ENCODE measurements at regions not wholly inside any gene's neighbourhood (a gene's known extent, or its start where the extent isn't known, plus 50 kb on each side); places are given as distances from the start of the nearest gene placed in this dataset.

DNA sequence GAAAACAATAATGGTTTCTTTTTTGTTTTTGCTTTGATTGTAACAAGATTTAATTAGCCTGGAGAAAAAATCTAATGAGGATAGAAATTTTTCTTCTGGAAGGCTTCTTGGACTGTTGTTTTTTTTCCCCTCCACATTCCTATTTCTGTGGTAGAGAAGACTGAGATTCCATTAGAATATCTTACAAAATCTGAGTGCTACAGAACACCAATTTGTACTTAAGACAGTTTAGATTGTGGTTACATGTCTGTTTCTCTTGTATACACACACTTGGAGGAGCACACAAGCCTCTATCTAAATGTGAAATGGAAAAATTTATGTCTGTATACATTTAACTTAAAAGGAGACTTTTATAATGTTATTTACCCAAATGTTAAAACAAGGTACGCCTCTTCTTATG, 176.9 kb upstream of the ARSJ start:
- TF ChIP-seq CTCF (IDR thresholded peaks at IDR 0.05; ENCODE audit: poor library complexity) (no peak), EZH2phosphoT487 (IDR thresholded peaks at IDR 0.05; ENCODE audit: low read depth, severe bottlenecking, unreplicated experiment) (no peak), EZH2 (IDR thresholded peaks at IDR 0.05; ENCODE audit: borderline replicate concordance) (no peak)

Data from hepatocyte (in vitro differentiated cells).